A549 (cell line): ENCODE measurements at regions not wholly inside any gene's neighbourhood (a gene's known extent, or its start where the extent isn't known, plus 50 kb on each side); places are given as distances from the start of the nearest gene placed in this dataset.

Experiments
- ATAC-seq, 2 experiments: fragments of 200-7000 bp in 1 of 2; fragments of >200 bp in 1 of 2; cut with Nextera tagmentation in 1 of 2; cut with Tn5 transposase in 1 of 2; 3 replicates each; pipeline versions ENCODE4 v1.8.0 to v1.9.1; 2018 to 2020; ENCODE audit warnings: mild to moderate bottlenecking in 1 of 2, moderate library complexity in 1 of 2
- CTCF ChIA-PET: fragments of 300-600 bp; sonication (Branson Sonifier 250); formaldehyde crosslinking; extraction: SDS; loops from one replicate; lab custom pipeline; 2021; ENCODE audit warnings: antibody characterized with exemption, inconsistent platforms; lab: Yijun Ruan, JAX
- POLR2A ChIA-PET: fragments of 350-600 bp; formaldehyde crosslinking; extraction: SDS; loops from one replicate; lab custom pipeline; 2021; ENCODE audit warnings: antibody characterized with exemption, inconsistent platforms; lab: Yijun Ruan, JAX
- DNase-seq, 2 experiments: peaks; one replicate each; pipeline versions ENCODE4 v3.0.0 to v3.0.0-alpha.2; 2011 to 2016; ENCODE audit warnings: low read depth in 1 of 2, low spot score in 1 of 2
- FAIRE-seq: peaks from 2 replicates; lab custom pipeline; 2011; peaks lifted over from hg19 to GRCh38; lab: Jason Lieb, UNC
- H3K27ac ChIP-seq, 2 experiments: fragments of >200 bp; sonication (Bioruptor Twin); formaldehyde crosslinking; 3 replicates each; pipeline ENCODE4 v1.5.1; 2016 to 2017
- H3K4me1 ChIP-seq: fragments of >200 bp; sonication (Bioruptor Twin); formaldehyde crosslinking; 3 replicates; pipeline ENCODE4 v1.6.1; 2016
- H3K4me2 ChIP-seq: fragments of >200 bp; sonication (Bioruptor Twin); formaldehyde crosslinking; 3 replicates; pipeline ENCODE4 v1.6.1; 2016
- H3K4me3 ChIP-seq: fragments of >200 bp; sonication (Bioruptor Twin); formaldehyde crosslinking; 3 replicates; pipeline ENCODE4 v1.5.1; 2016
- H3K9me3 ChIP-seq: fragments of >200 bp; sonication (Bioruptor Twin); formaldehyde crosslinking; 3 replicates; pipeline ENCODE4 v1.6.1; 2016
- BCL3 ChIP-seq: fragments of >200 bp; sonication (Bioruptor Twin); formaldehyde crosslinking; IDR thresholded peaks from 3 replicates; pipeline ENCODE4 v1.6.1; 2016
- CBX2 ChIP-seq: fragments of 200-600 bp; sonication (generic); IDR thresholded peaks from 2 replicates; pipeline ENCODE4 v1.6.1; 2016; ENCODE audit warnings: low read depth, mild to moderate bottlenecking, borderline replicate concordance
- CEBPB ChIP-seq, 2 experiments: fragments of >200 bp in 1 of 2; sonication (Bioruptor Twin) in 1 of 2; formaldehyde crosslinking in 1 of 2; IDR thresholded peaks; 2 replicates each; pipeline ENCODE4 v1.6.1; 2012 to 2016
- CHD2 ChIP-seq: fragments of 150-350 bp; IDR thresholded peaks from 2 replicates; pipeline ENCODE4 v1.6.1; 2014; ENCODE audit warnings: low read length; ENCODE audit not compliant: partially characterized antibody
- E2F6 ChIP-seq: IDR thresholded peaks from 2 replicates; pipeline ENCODE4 v1.6.1; 2012; ENCODE audit warnings: low read depth, borderline replicate concordance
- EHMT2 ChIP-seq: fragments of 200-600 bp; sonication (generic); IDR thresholded peaks from 2 replicates; pipeline ENCODE4 v1.6.1; 2016; ENCODE audit warnings: antibody characterized with exemption, low read depth, mild to moderate bottlenecking, moderate library complexity
- ELK1 ChIP-seq: fragments of 150-350 bp; IDR thresholded peaks from 2 replicates; pipeline ENCODE4 v1.6.1; 2014; ENCODE audit warnings: low read depth, mild to moderate bottlenecking, low read length
- ESRRA ChIP-seq: fragments of 150-350 bp; IDR thresholded peaks from 2 replicates; pipeline ENCODE4 v1.6.1; 2014; ENCODE audit warnings: mild to moderate bottlenecking, low read length, borderline replicate concordance
- FOXS1 ChIP-seq: fragments of 250-450 bp; sonication (Bioruptor Pico); IDR thresholded peaks from 2 replicates; pipeline ENCODE4 v1.5.0; 2020; ENCODE audit warnings: mild to moderate bottlenecking, moderate library complexity
- HES2 ChIP-seq: fragments of >200 bp; sonication (Bioruptor Twin); formaldehyde crosslinking; IDR thresholded peaks from 2 replicates; pipeline ENCODE4 v1.6.1; 2016
- HEYL ChIP-seq: fragments of 250-450 bp; sonication (Bioruptor Pico); IDR thresholded peaks from 2 replicates; pipeline ENCODE4 v1.8.0; 2021; ENCODE audit warnings: mild to moderate bottlenecking, moderate library complexity
- HOXB13 ChIP-seq: fragments of 250-450 bp; sonication (Bioruptor Pico); IDR thresholded peaks from 2 replicates; pipeline ENCODE4 v1.5.0; 2020; ENCODE audit warnings: low read depth, mild to moderate bottlenecking, moderate library complexity
- JUN ChIP-seq, 2 experiments: fragments of >200 bp; sonication (Bioruptor Twin); formaldehyde crosslinking; IDR thresholded peaks; 2 replicates in 1 of 2; 3 replicates in 1 of 2; pipeline ENCODE4 v1.6.1; 2016 to 2017
- JUNB ChIP-seq: fragments of >200 bp; sonication (Bioruptor Twin); formaldehyde crosslinking; IDR thresholded peaks from 2 replicates; pipeline ENCODE4 v1.6.1; 2016
- KDM5A ChIP-seq: fragments of 200-600 bp; sonication (generic); IDR thresholded peaks from 2 replicates; pipeline ENCODE4 v1.6.1; 2016; ENCODE audit warnings: antibody characterized with exemption, mild to moderate bottlenecking
- MYC ChIP-seq: IDR thresholded peaks from 2 replicates; pipeline ENCODE4 v1.6.1; 2012; ENCODE audit warnings: mild to moderate bottlenecking, inconsistent platforms, low read length, improper control_type of control experiment, borderline replicate concordance
- NFE2L2 ChIP-seq: fragments of 150-350 bp; conservative IDR thresholded peaks from 2 replicates; pipeline ENCODE4 v1.6.1; 2014; ENCODE audit warnings: low read length
- POLR2A ChIP-seq: IDR thresholded peaks from 2 replicates; pipeline ENCODE4 v1.6.1; 2012; ENCODE audit warnings: mild to moderate bottlenecking, low read length
- POLR2AphosphoS2 ChIP-seq: conservative IDR thresholded peaks from 2 replicates; pipeline ENCODE4 v1.6.1; 2012; ENCODE audit warnings: low read length, improper control_type of control experiment, inconsistent platforms
- REST ChIP-seq: fragments of 200-600 bp; sonication (generic); IDR thresholded peaks from 2 replicates; pipeline ENCODE4 v1.6.1; 2016; ENCODE audit warnings: antibody characterized with exemption, mild to moderate bottlenecking, moderate library complexity
- TFCP2L1 ChIP-seq: fragments of 250-450 bp; sonication (Bioruptor Pico); IDR thresholded peaks from 2 replicates; pipeline ENCODE4 v1.5.0; 2021; ENCODE audit warnings: mild to moderate bottlenecking
- TP53 ChIP-seq: fragments of 250-450 bp; sonication (Bioruptor Pico); IDR thresholded peaks from 2 replicates; pipeline ENCODE4 v1.5.0; 2021; ENCODE audit warnings: mild to moderate bottlenecking, moderate library complexity
- ZSCAN20 ChIP-seq: fragments of 250-450 bp; sonication (Bioruptor Pico); IDR thresholded peaks from 2 replicates; pipeline ENCODE4 v1.8.0; 2022; ENCODE audit warnings: mild to moderate bottlenecking, moderate library complexity
- WGBS: methylation state at CpG from one replicate; pipeline ENCODE4 v1.1.6; 2017; ENCODE audit errors: missing lambda C conversion rate; 5-methylcytosine and 5-hydroxymethylcytosine counted together
- TF ChIP-seq, protein P1 (sequence below): IDR thresholded peaks from 2 replicates; pipeline ENCODE4 v1.6.1; 2012
- TF ChIP-seq, protein P2 (sequence below): fragments of 250-450 bp; sonication (Bioruptor Pico); IDR thresholded peaks from 2 replicates; pipeline ENCODE4 v1.5.0; 2020; ENCODE audit warnings: low read depth, mild to moderate bottlenecking, moderate library complexity

DNA sequence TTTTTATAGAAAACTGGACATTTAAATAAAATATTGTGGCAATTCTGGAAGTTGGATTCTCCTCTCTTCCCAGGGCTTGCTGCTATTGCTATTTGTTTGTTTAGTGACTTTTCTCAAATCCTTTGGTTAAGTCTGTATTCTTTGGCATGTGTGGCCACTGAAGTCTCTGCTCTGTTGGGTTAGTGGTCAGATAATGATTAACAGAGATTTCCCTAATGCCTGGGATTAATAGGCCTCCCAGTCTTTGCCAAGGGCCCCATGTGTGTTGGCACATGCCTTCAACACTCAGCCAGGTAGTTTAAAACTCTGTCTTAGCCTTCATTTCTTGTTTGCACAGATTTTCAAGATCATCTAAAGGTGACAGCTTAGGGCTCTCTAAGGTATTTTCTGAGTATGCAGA, 92.8 kb upstream of the EPB41L4A start:
- CTCF ChIA-PET: no interaction called here
- Histone ChIP-seq H3K9me3 (no peaks in the 10 kb centered on the region; the same call in 2 of the 3 replicates), H3K4me1 (no peaks in the 10 kb centered on the region), H3K4me2 (no peak overlapping the region), H3K27ac (no peak overlapping the region), H3K4me3 (no peak overlapping the region)
- POLR2A ChIA-PET: no interaction called here
- DNase-seq: no peak
- TF ChIP-seq HOXB13 (no peak), CBX2 (no peak), REST (no peak), HEYL (CRISPR knock-in tag) (no peak), FOXS1 (CRISPR knock-in tag) (no peak), POLR2A (no peak), EHMT2 (no peak), JUNB (no peak), TP53 (CRISPR knock-in tag) (no peak), MYC (no peak), BCL3 (no peak), NFE2L2 (no peak), CHD2 (no peak), ELK1 (no peak)
- TF ChIP-seq, protein P1, sequence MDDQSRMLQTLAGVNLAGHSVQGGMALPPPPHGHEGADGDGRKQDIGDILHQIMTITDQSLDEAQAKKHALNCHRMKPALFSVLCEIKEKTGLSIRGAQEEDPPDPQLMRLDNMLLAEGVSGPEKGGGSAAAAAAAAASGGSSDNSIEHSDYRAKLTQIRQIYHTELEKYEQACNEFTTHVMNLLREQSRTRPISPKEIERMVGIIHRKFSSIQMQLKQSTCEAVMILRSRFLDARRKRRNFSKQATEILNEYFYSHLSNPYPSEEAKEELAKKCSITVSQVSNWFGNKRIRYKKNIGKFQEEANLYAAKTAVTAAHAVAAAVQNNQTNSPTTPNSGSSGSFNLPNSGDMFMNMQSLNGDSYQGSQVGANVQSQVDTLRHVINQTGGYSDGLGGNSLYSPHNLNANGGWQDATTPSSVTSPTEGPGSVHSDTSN: no peak
- TF ChIP-seq, protein P2, sequence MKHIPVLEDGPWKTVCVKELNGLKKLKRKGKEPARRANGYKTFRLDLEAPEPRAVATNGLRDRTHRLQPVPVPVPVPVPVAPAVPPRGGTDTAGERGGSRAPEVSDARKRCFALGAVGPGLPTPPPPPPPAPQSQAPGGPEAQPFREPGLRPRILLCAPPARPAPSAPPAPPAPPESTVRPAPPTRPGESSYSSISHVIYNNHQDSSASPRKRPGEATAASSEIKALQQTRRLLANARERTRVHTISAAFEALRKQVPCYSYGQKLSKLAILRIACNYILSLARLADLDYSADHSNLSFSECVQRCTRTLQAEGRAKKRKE: no peak
- no peak for ATAC-seq
- no peak for FAIRE-seq

GRCh38 chr5:112512901-112513300, 93.8 kb upstream of the EPB41L4A start:
- Histone ChIP-seq H3K27ac (no peak overlapping the region), H3K4me3 (no peak overlapping the region), H3K4me1 (no peaks in the 10 kb centered on the region), H3K9me3 (no peaks in the 10 kb centered on the region; the same call in 2 of the 3 replicates), H3K4me2 (no peak overlapping the region)
- ATAC-seq: no peak
- no peak for TF ChIP-seq ZSCAN20 (CRISPR knock-in tag)
- TF ChIP-seq JUN (IDR thresholded peaks at IDR 0.05): no peak
- no peak for TF ChIP-seq TFCP2L1
- TF ChIP-seq HES2: no peak
- TF ChIP-seq KDM5A: no peak
- TF ChIP-seq E2F6: no peak
- no peak for TF ChIP-seq POLR2AphosphoS2
- TF ChIP-seq CEBPB (IDR thresholded peaks at IDR 0.05): no peak
- no peak for TF ChIP-seq ESRRA
- TF ChIP-seq BCL3: no peak
- ChIA-PET POLR2A (no interaction called here), CTCF (interaction anchor here (0.6 to 1.3 kb wide), 2 partner anchors 15 to 336 kb away, joined by 3 read pairs; no protein-coding TSS in a partner anchor)
- no peak for FAIRE-seq
- 3% methylated on average over 2 of the region's 2 CpGs for WGBS
- no peak for DNase-seq
